ENCODE measurements at regions not wholly inside any gene's neighbourhood (a gene's known extent, or its start where the extent isn't known, plus 50 kb on each side); places are given as distances from the start of the nearest gene placed in this dataset.
"Not testable (repeated sequence)": the region's sequence is repeated elsewhere in the genome, so short reads cannot be mapped to it uniquely, and the experiment has no call there.

DNA sequence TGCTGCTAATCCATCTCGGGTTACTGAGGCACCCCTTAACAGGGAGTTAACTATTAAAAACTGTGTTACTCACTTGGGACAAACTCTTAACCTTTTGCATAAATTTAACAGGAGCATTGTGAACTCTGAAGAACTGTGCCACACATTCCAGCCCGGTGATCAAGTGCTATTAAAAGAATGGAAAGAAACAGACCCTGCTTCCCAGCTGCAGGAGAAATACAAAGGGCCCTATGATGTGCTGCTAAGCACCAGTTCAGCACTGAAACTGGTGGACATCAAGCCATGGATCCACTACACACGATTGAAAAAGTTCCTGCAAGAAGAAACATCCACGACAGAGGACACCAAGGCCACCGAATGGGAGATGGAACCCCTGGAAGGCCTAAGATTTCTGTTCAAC is 114.7 kb upstream of the PLCL2 start:
- TF ChIP-seq, protein P1, sequence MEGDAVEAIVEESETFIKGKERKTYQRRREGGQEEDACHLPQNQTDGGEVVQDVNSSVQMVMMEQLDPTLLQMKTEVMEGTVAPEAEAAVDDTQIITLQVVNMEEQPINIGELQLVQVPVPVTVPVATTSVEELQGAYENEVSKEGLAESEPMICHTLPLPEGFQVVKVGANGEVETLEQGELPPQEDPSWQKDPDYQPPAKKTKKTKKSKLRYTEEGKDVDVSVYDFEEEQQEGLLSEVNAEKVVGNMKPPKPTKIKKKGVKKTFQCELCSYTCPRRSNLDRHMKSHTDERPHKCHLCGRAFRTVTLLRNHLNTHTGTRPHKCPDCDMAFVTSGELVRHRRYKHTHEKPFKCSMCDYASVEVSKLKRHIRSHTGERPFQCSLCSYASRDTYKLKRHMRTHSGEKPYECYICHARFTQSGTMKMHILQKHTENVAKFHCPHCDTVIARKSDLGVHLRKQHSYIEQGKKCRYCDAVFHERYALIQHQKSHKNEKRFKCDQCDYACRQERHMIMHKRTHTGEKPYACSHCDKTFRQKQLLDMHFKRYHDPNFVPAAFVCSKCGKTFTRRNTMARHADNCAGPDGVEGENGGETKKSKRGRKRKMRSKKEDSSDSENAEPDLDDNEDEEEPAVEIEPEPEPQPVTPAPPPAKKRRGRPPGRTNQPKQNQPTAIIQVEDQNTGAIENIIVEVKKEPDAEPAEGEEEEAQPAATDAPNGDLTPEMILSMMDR (IDR thresholded peaks at IDR 0.05), result no peak
- no peak overlapping the region for H3K27ac Mint-ChIP-seq (ENCODE audit: unreplicated experiment)
- no peaks in the 10 kb centered on the region for H3K9me3 Mint-ChIP-seq (ENCODE audit: unreplicated experiment)
- no peaks in the 10 kb centered on the region for H3K4me1 Mint-ChIP-seq (ENCODE audit: unreplicated experiment)
- peaks cover 8% of the 10 kb centered on the region for H3K27me3 Mint-ChIP-seq (ENCODE audit: unreplicated experiment)
- no peak for DNase-seq (ENCODE audit: extremely low spot score, unreplicated experiment)
- no peak overlapping the region for H3K4me3 Mint-ChIP-seq (ENCODE audit: unreplicated experiment)
- H3K36me3 Mint-ChIP-seq (ENCODE audit: unreplicated experiment), result no peaks in the 10 kb centered on the region

DNA sequence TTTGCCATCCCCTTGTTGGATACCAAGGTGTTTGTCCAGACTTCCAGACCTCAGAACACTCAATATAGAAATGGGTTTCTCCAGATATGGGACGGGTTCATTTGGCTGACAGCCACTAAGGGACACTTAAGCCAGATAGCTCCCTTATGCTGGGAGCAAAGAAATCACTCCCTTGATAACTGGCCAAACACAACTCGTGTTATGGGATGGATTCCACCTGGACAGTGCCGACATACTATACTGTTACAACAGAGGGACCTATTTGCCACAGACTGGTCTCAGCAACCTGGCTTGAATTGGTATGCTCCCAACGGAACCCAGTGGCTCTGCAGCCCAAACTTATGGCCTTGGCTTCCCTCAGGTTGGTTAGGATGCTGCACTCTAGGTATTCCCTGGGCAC is 114.0 kb upstream of the PLCL2 start:
- TF ChIP-seq, protein P1 (IDR thresholded peaks at IDR 0.05), result no peak
- H3K27ac Mint-ChIP-seq (ENCODE audit: unreplicated experiment), result no peak overlapping the region
- H3K27me3 Mint-ChIP-seq (ENCODE audit: unreplicated experiment), result peaks cover 8% of the 10 kb centered on the region
- H3K9me3 Mint-ChIP-seq (ENCODE audit: unreplicated experiment), result no peaks in the 10 kb centered on the region
- DNase-seq (ENCODE audit: extremely low spot score, unreplicated experiment), result no peak
- no peaks in the 10 kb centered on the region for H3K36me3 Mint-ChIP-seq (ENCODE audit: unreplicated experiment)
- H3K4me3 Mint-ChIP-seq (ENCODE audit: unreplicated experiment), result no peak overlapping the region
- no peaks in the 10 kb centered on the region for H3K4me1 Mint-ChIP-seq (ENCODE audit: unreplicated experiment)

DNA sequence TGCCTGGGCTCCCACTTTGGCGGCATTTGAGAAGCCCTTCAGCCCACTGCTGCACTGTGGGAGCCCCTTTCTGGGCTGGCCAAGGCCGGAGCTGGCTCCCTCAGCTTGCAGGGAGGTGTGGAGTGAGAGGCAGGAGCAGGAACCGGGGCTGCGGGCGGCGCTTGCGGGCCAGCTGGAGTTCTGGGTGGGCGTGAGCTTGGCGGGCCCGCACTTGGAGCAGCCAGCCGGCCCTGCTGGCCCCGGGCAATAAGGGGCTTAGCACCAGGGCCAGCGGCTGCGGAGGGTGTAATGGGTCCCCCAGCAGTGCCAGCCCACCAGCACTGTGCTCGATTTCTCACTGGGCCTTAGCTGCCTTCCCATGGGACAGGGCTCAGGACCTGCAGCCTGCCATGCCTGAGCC is 111.2 kb upstream of the PLCL2 start:
- H3K4me3 Mint-ChIP-seq (ENCODE audit: unreplicated experiment); H3K9me3 Mint-ChIP-seq (ENCODE audit: unreplicated experiment); DNase-seq (ENCODE audit: extremely low spot score, unreplicated experiment); H3K36me3 Mint-ChIP-seq (ENCODE audit: unreplicated experiment); H3K27ac Mint-ChIP-seq (ENCODE audit: unreplicated experiment); H3K4me1 Mint-ChIP-seq (ENCODE audit: unreplicated experiment): not testable (repeated sequence)
- peaks cover 20% of the 10 kb centered on the region for H3K27me3 Mint-ChIP-seq (ENCODE audit: unreplicated experiment)

DNA sequence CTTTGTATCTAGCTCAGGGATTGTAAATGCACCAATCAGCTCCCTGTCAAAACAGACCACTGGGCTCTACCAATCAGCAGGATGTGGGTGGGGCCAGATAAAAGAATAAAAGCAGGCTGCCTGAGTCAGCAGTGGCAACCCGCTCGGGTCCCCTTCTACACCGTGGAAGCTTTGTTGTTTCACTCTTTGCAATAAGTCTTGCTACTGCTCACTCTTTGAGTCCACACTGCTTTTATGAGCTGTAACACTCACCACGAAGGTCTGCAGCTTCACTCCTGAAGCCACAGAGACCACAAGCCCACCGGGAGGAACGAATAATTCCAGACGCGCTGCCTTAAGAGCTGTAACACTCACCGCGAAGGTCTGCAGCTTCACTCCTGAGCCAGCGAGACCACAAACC is 110.2 kb upstream of the PLCL2 start:
- not testable (repeated sequence) for H3K4me1 Mint-ChIP-seq (ENCODE audit: unreplicated experiment); H3K9me3 Mint-ChIP-seq (ENCODE audit: unreplicated experiment); H3K4me3 Mint-ChIP-seq (ENCODE audit: unreplicated experiment); DNase-seq (ENCODE audit: extremely low spot score, unreplicated experiment); H3K27ac Mint-ChIP-seq (ENCODE audit: unreplicated experiment); H3K36me3 Mint-ChIP-seq (ENCODE audit: unreplicated experiment)
- peaks cover 22% of the 10 kb centered on the region for H3K27me3 Mint-ChIP-seq (ENCODE audit: unreplicated experiment)

DNA sequence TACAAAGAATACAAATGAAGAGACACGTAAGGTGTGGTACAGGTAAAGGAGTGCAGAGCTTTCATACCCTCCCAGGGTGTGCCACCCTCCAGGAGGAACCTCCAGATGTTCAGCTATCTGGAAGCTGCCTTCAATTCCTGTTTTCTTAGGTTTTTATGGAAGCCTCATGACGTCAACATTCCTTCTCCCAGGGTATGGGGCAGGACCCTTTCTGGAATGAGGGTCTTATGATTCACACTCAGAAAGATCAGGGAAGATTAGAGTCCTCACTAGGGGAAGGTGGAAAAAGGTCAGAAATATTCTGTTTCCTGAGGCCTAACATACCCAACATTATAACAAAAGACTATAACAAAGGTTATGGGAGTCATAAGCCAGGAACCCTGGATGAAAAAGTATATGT is 99.8 kb upstream of the PLCL2 start:
- H3K4me1 Mint-ChIP-seq (ENCODE audit: unreplicated experiment), result no peaks in the 10 kb centered on the region

DNA sequence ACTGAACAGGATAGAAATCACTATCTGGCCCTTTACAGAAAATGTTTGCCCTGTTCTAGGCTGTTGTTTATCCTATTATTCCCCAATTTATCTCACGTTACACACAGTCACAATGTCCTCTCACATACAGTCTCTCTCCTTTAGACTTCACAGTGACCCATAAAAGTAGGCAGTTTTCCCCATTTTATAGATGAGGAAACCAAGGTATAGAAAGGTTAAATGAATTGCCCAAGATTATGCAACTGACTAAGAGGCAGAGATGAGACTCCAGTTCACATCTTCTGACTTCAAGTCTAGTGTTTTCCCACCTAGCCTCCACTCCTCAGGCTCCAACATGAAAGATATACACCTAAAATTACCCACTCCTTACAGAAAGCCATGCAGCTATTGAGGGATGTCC is 99.3 kb upstream of the PLCL2 start:
- peaks cover 23% of the 10 kb centered on the region for H3K27me3 Mint-ChIP-seq (ENCODE audit: unreplicated experiment)
- DNase-seq (ENCODE audit: extremely low spot score, unreplicated experiment), result no peak
- H3K4me1 Mint-ChIP-seq (ENCODE audit: unreplicated experiment), result no peaks in the 10 kb centered on the region
- TF ChIP-seq, protein P1 (IDR thresholded peaks at IDR 0.05), result no peak
- no peaks in the 10 kb centered on the region for H3K36me3 Mint-ChIP-seq (ENCODE audit: unreplicated experiment)
- no peaks in the 10 kb centered on the region for H3K9me3 Mint-ChIP-seq (ENCODE audit: unreplicated experiment)
- no peak overlapping the region for H3K4me3 Mint-ChIP-seq (ENCODE audit: unreplicated experiment)
- H3K27ac Mint-ChIP-seq (ENCODE audit: unreplicated experiment), result no peak overlapping the region

More for the DNA sequence above, 99.8 kb upstream of the PLCL2 start:
- TF ChIP-seq, protein P1 (IDR thresholded peaks at IDR 0.05), result no peak
- H3K9me3 Mint-ChIP-seq (ENCODE audit: unreplicated experiment), result no peaks in the 10 kb centered on the region
- no peaks in the 10 kb centered on the region for H3K36me3 Mint-ChIP-seq (ENCODE audit: unreplicated experiment)
- H3K27ac Mint-ChIP-seq (ENCODE audit: unreplicated experiment), result no peak overlapping the region
- DNase-seq (ENCODE audit: extremely low spot score, unreplicated experiment), result no peak
- peaks cover 19% of the 10 kb centered on the region for H3K27me3 Mint-ChIP-seq (ENCODE audit: unreplicated experiment)
- no peak overlapping the region for H3K4me3 Mint-ChIP-seq (ENCODE audit: unreplicated experiment)
